ENCODE measurements at regions not wholly inside any gene's neighbourhood (a gene's known extent, or its start where the extent isn't known, plus 50 kb on each side); places are given as distances from the start of the nearest gene placed in this dataset.

- H3K27me3 ChIP-seq (ENCODE audit: control insufficient read depth, insufficient read depth, low read length): no peaks in the 10 kb centered on the region
- H3K9me3 ChIP-seq (ENCODE audit: control insufficient read depth, insufficient read depth, low read depth, low read length): no peaks in the 10 kb centered on the region
- H4K20me1 ChIP-seq (ENCODE audit: control insufficient read depth, extremely low read depth, insufficient read depth, low read length): no peaks in the 10 kb centered on the region
- no peaks in the 10 kb centered on the region for H3K4me1 ChIP-seq (ENCODE audit: control insufficient read depth, extremely low read depth, insufficient read depth, low read length)
- no peak overlapping the region for H3K4me2 ChIP-seq (ENCODE audit: extremely low read depth, insufficient read depth, low read length)
- no peak overlapping the region for H3K4me3 ChIP-seq (replicated peaks in 1 of 4; ENCODE audit: control extremely low read depth in 1 of 4, insufficient read depth in 1 of 4, low read depth in 3 of 4, low read length in 4 of 4)
- no peaks in the 10 kb centered on the region for H3K79me2 ChIP-seq (ENCODE audit: control insufficient read depth, insufficient read depth, low read length)
- TF ChIP-seq EZH2 (IDR thresholded peaks at IDR 0.05; ENCODE audit: low read length, missing control alignments) (no peak), CTCF (conservative IDR thresholded peaks at IDR 0.05 in 1 of 2, IDR thresholded peaks at IDR 0.05 in 1 of 2; ENCODE audit: low read depth in 1 of 2, low read length in 2 of 2) (no peak)
- no peak overlapping the region for H3K27ac ChIP-seq (ENCODE audit: insufficient read depth, low read length)
- no peak overlapping the region for H3K9ac ChIP-seq (ENCODE audit: insufficient read depth, low read length)
- H2AFZ ChIP-seq (ENCODE audit: low read length): no peak overlapping the region
- DNase-seq (ENCODE audit: low read depth in 2 of 2): peak in 1 of 2 donors; percentile 29
- H3K36me3 ChIP-seq (ENCODE audit: control insufficient read depth, insufficient read depth, low read length): no peaks in the 10 kb centered on the region
Measured at GRCh38 chr12:105574056-105574715, 243.7 kb downstream of the C12orf75 start.

GRCh38 chr12:105575235-105575634, 244.7 kb downstream of the C12orf75 start:
- Histone ChIP-seq H3K9me3 (ENCODE audit: control insufficient read depth, insufficient read depth, low read depth, low read length) (no peaks in the 10 kb centered on the region), H3K9ac (ENCODE audit: insufficient read depth, low read length) (no peak overlapping the region), H3K4me3 (replicated peaks in 1 of 4; ENCODE audit: control extremely low read depth in 1 of 4, insufficient read depth in 1 of 4, low read depth in 3 of 4, low read length in 4 of 4) (no peak overlapping the region), H3K27me3 (ENCODE audit: control insufficient read depth, insufficient read depth, low read length) (no peaks in the 10 kb centered on the region), H2AFZ (ENCODE audit: low read length) (no peak overlapping the region), H3K27ac (ENCODE audit: insufficient read depth, low read length) (no peak overlapping the region), H3K4me1 (ENCODE audit: control insufficient read depth, extremely low read depth, insufficient read depth, low read length) (no peaks in the 10 kb centered on the region), H3K4me2 (ENCODE audit: extremely low read depth, insufficient read depth, low read length) (no peak overlapping the region), H3K79me2 (ENCODE audit: control insufficient read depth, insufficient read depth, low read length) (no peaks in the 10 kb centered on the region), H4K20me1 (ENCODE audit: control insufficient read depth, extremely low read depth, insufficient read depth, low read length) (no peaks in the 10 kb centered on the region), H3K36me3 (ENCODE audit: control insufficient read depth, insufficient read depth, low read length) (no peaks in the 10 kb centered on the region)
- DNase-seq (ENCODE audit: low read depth in 2 of 2): no peak
- TF ChIP-seq EZH2 (IDR thresholded peaks at IDR 0.05; ENCODE audit: low read length, missing control alignments): no peak
- no peak for TF ChIP-seq CTCF (conservative IDR thresholded peaks at IDR 0.05 in 1 of 2, IDR thresholded peaks at IDR 0.05 in 1 of 2; ENCODE audit: low read depth in 1 of 2, low read length in 2 of 2)

GRCh38 chr12:105576261-105576660, 245.8 kb downstream of the C12orf75 start:
- H3K9ac ChIP-seq (ENCODE audit: insufficient read depth, low read length): no peak overlapping the region
- TF ChIP-seq CTCF (conservative IDR thresholded peaks at IDR 0.05 in 1 of 2, IDR thresholded peaks at IDR 0.05 in 1 of 2; ENCODE audit: low read depth in 1 of 2, low read length in 2 of 2) (no peak), EZH2 (IDR thresholded peaks at IDR 0.05; ENCODE audit: low read length, missing control alignments) (no peak)
- no peak overlapping the region for H3K27ac ChIP-seq (ENCODE audit: insufficient read depth, low read length)
- no peak overlapping the region for H2AFZ ChIP-seq (ENCODE audit: low read length)
- H3K27me3 ChIP-seq (ENCODE audit: control insufficient read depth, insufficient read depth, low read length): no peaks in the 10 kb centered on the region
- no peak overlapping the region for H3K4me2 ChIP-seq (ENCODE audit: extremely low read depth, insufficient read depth, low read length)
- no peaks in the 10 kb centered on the region for H4K20me1 ChIP-seq (ENCODE audit: control insufficient read depth, extremely low read depth, insufficient read depth, low read length)
- no peaks in the 10 kb centered on the region for H3K4me1 ChIP-seq (ENCODE audit: control insufficient read depth, extremely low read depth, insufficient read depth, low read length)
- H3K9me3 ChIP-seq (ENCODE audit: control insufficient read depth, insufficient read depth, low read depth, low read length): no peaks in the 10 kb centered on the region
- H3K79me2 ChIP-seq (ENCODE audit: control insufficient read depth, insufficient read depth, low read length): no peaks in the 10 kb centered on the region
- H3K36me3 ChIP-seq (ENCODE audit: control insufficient read depth, insufficient read depth, low read length): no peaks in the 10 kb centered on the region
- no peak overlapping the region for H3K4me3 ChIP-seq (replicated peaks in 1 of 4; ENCODE audit: control extremely low read depth in 1 of 4, insufficient read depth in 1 of 4, low read depth in 3 of 4, low read length in 4 of 4)
- DNase-seq (ENCODE audit: low read depth in 2 of 2): no peak

Measured in fibroblast of lung (primary cell).